Loucy (cell line): ENCODE measurements at regions not wholly inside any gene's neighbourhood (a gene's known extent, or its start where the extent isn't known, plus 50 kb on each side); places are given as distances from the start of the nearest gene placed in this dataset.

ENCODE experiments used
- H2AFZ ChIP-seq: fragments of 200-600 bp; sonication (generic); 2 replicates; pipeline ENCODE4 v1.6.0; 2016; ENCODE audit warnings: antibody characterized with exemption, mild to moderate bottlenecking, low read length, moderate library complexity
- H3F3A ChIP-seq: fragments of 200-600 bp; 2 replicates; pipeline ENCODE4 v1.6.0; 2016; ENCODE audit warnings: antibody characterized with exemption, low read depth, mild to moderate bottlenecking
- H3K27me3 ChIP-seq: fragments of 200-600 bp; sonication (generic); 2 replicates; pipeline ENCODE4 v1.6.1; 2014; ENCODE audit warnings: low read length, mild to moderate bottlenecking; ENCODE audit not compliant: insufficient read depth, poor library complexity, severe bottlenecking
- H3K36me3 ChIP-seq: fragments of 200-600 bp; sonication (generic); 2 replicates; pipeline ENCODE4 v1.6.1; 2016; ENCODE audit warnings: low read length; ENCODE audit not compliant: insufficient read depth
- H3K4me1 ChIP-seq: fragments of 200-600 bp; sonication (generic); 2 replicates; pipeline ENCODE4 v1.5.1; 2014; ENCODE audit warnings: low read length, mild to moderate bottlenecking; ENCODE audit not compliant: insufficient read depth, poor library complexity, severe bottlenecking
- H3K4me2 ChIP-seq: fragments of 200-600 bp; sonication (generic); 2 replicates; pipeline ENCODE4 v1.6.0; 2014; ENCODE audit warnings: antibody characterized with exemption, low read length, low read depth, mild to moderate bottlenecking; ENCODE audit not compliant: poor library complexity, severe bottlenecking
- H3K4me3 ChIP-seq: fragments of 200-600 bp; sonication (generic); 2 replicates; pipeline ENCODE4 v1.5.1; 2014; ENCODE audit warnings: low read length, mild to moderate bottlenecking, mixed read lengths; ENCODE audit not compliant: poor library complexity, severe bottlenecking
- H3K79me2 ChIP-seq: fragments of 200-600 bp; sonication (generic); 2 replicates; pipeline ENCODE4 v1.6.1; 2014; ENCODE audit warnings: low read length; ENCODE audit not compliant: insufficient read depth
- H3K9ac ChIP-seq: fragments of 200-600 bp; sonication (generic); 2 replicates; pipeline ENCODE4 v1.6.0; 2014; ENCODE audit warnings: mild to moderate bottlenecking, low read depth, low read length, moderate library complexity; ENCODE audit not compliant: poor library complexity, severe bottlenecking
- H3K9me2 ChIP-seq: fragments of 200-600 bp; sonication (generic); replicated peaks from 2 replicates; pipeline ENCODE4 v1.6.1; 2016; ENCODE audit warnings: low read depth, low read length, mixed read lengths
- H3K9me3 ChIP-seq: fragments of 200-600 bp; sonication (generic); 2 replicates; pipeline ENCODE4 v1.6.1; 2014; ENCODE audit warnings: mild to moderate bottlenecking, antibody characterized with exemption, low read length, low read depth; ENCODE audit not compliant: insufficient read depth
- H4K20me1 ChIP-seq: fragments of 200-600 bp; sonication (generic); 2 replicates; pipeline ENCODE4 v1.6.0; 2014; ENCODE audit warnings: antibody characterized with exemption, low read length, mild to moderate bottlenecking; ENCODE audit not compliant: insufficient read depth, poor library complexity, severe bottlenecking
- CTCF ChIP-seq: fragments of 200-600 bp; sonication (generic); conservative IDR thresholded peaks from 2 replicates; pipeline ENCODE4 v1.5.1; 2014; ENCODE audit warnings: mild to moderate bottlenecking, antibody characterized with exemption, low read length
- EZH2phosphoT487 ChIP-seq: fragments of 200-600 bp; IDR thresholded peaks from 2 replicates; pipeline ENCODE4 v1.6.1; 2018; ENCODE audit warnings: antibody characterized with exemption, mild to moderate bottlenecking, moderate library complexity, borderline replicate concordance

DNA sequence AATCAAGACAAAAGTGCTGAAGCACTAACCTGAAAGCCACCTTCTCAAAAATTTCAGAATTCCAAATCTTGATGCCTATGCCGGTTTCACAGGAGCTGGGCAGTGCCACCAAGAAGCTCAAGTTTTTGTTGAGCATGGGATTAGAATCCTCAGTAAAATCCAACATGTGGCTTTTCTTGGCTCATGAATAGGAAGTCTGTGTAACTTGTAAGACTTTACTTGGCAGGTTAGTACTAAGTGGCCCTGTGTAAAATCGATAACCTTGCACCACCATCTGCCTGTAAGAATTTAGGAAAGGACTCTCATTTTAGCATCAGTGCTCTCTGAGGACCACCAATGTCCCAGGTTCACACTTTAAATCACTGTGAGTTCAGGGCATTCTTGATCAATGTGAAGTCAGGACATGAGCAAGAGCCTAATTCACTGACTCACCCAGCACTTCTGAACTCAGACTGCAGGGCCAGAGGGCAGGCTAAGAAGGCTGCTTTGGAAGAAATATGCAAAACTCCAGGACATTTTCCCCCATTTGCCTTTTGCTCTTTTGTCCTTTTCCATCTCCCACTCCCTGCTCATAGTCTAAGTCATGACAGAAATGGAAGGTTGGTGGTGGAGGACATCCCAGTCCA lies 113.2 kb downstream of the EDN1 start:
- no peaks in the 10 kb centered on the region for H3K4me1 ChIP-seq
- TF ChIP-seq CTCF: no peak
- no peak for TF ChIP-seq EZH2phosphoT487
- no peaks in the 10 kb centered on the region for H3K79me2 ChIP-seq
- no peaks in the 10 kb centered on the region for H3K36me3 ChIP-seq
- no peaks in the 10 kb centered on the region for H3K27me3 ChIP-seq
- no peaks in the 10 kb centered on the region for H3K9me2 ChIP-seq
- no peak overlapping the region for H3K4me2 ChIP-seq
- H3K9ac ChIP-seq: no peak overlapping the region
- no peak overlapping the region for H3K4me3 ChIP-seq
- H2AFZ ChIP-seq: no peak overlapping the region
- no peaks in the 10 kb centered on the region for H3K9me3 ChIP-seq
- no peaks in the 10 kb centered on the region for H3F3A ChIP-seq
- H4K20me1 ChIP-seq: no peaks in the 10 kb centered on the region

GRCh38 chr6:12403947-12404647 lies 113.9 kb downstream of the EDN1 start:
- TF ChIP-seq CTCF (no peak), EZH2phosphoT487 (no peak)
- Histone ChIP-seq H2AFZ (no peak overlapping the region), H3K4me3 (no peak overlapping the region), H3K79me2 (no peaks in the 10 kb centered on the region), H3K4me2 (no peak overlapping the region), H3K36me3 (no peaks in the 10 kb centered on the region), H3F3A (no peaks in the 10 kb centered on the region), H3K9ac (no peak overlapping the region), H3K4me1 (no peaks in the 10 kb centered on the region), H3K9me2 (no peaks in the 10 kb centered on the region), H3K9me3 (no peaks in the 10 kb centered on the region), H4K20me1 (no peaks in the 10 kb centered on the region), H3K27me3 (no peaks in the 10 kb centered on the region)

- Histone ChIP-seq H3K36me3 (no peaks in the 10 kb centered on the region), H3K9ac (no peak overlapping the region), H3K4me3 (no peak overlapping the region), H4K20me1 (no peaks in the 10 kb centered on the region), H3K9me2 (no peaks in the 10 kb centered on the region), H3F3A (no peaks in the 10 kb centered on the region), H3K9me3 (no peaks in the 10 kb centered on the region), H3K79me2 (no peaks in the 10 kb centered on the region), H3K27me3 (no peaks in the 10 kb centered on the region), H3K4me1 (no peaks in the 10 kb centered on the region), H2AFZ (no peak overlapping the region), H3K4me2 (no peak overlapping the region)
- TF ChIP-seq CTCF (no peak), EZH2phosphoT487 (no peak)
Measured at GRCh38 chr6:12404651-12405050, 114.5 kb downstream of the EDN1 start.
